ENCODE measurements at regions not wholly inside any gene's neighbourhood (a gene's known extent, or its start where the extent isn't known, plus 50 kb on each side); places are given as distances from the start of the nearest gene placed in this dataset.

DNA sequence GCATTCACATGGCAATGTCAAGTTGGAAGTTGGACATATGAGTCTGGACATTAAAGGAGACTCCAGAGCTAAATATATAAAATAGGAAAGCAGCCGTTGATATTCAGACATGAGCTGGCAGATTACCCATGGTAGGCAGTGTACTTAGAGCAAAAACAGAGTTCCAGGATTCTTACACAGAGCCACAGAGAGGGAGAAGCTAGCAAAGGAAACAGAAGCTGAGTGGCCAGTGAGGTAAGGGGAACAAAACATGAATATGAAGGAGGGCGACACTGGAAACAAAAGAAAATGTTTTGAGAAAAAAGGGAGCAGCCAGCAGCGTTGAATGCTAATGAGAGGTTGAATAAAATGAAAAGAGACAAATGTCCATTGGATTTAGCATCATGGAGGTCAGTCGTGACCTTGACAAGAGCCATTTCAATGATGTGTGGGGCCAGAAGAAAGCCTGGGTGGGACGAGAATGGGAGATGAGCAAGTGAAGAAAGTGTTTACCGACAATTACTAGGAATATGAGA, 198.4 kb downstream of the POU4F1 start:
- no peak for DNase-seq (ENCODE audit: low read depth)
- TF ChIP-seq, protein P1, sequence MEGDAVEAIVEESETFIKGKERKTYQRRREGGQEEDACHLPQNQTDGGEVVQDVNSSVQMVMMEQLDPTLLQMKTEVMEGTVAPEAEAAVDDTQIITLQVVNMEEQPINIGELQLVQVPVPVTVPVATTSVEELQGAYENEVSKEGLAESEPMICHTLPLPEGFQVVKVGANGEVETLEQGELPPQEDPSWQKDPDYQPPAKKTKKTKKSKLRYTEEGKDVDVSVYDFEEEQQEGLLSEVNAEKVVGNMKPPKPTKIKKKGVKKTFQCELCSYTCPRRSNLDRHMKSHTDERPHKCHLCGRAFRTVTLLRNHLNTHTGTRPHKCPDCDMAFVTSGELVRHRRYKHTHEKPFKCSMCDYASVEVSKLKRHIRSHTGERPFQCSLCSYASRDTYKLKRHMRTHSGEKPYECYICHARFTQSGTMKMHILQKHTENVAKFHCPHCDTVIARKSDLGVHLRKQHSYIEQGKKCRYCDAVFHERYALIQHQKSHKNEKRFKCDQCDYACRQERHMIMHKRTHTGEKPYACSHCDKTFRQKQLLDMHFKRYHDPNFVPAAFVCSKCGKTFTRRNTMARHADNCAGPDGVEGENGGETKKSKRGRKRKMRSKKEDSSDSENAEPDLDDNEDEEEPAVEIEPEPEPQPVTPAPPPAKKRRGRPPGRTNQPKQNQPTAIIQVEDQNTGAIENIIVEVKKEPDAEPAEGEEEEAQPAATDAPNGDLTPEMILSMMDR (IDR thresholded peaks at IDR 0.05; ENCODE audit: low read depth, low read length, missing control alignments) = no peak
- H3K4me3 ChIP-seq (ENCODE audit: low read depth, low read length) = no peak overlapping the region

DNA sequence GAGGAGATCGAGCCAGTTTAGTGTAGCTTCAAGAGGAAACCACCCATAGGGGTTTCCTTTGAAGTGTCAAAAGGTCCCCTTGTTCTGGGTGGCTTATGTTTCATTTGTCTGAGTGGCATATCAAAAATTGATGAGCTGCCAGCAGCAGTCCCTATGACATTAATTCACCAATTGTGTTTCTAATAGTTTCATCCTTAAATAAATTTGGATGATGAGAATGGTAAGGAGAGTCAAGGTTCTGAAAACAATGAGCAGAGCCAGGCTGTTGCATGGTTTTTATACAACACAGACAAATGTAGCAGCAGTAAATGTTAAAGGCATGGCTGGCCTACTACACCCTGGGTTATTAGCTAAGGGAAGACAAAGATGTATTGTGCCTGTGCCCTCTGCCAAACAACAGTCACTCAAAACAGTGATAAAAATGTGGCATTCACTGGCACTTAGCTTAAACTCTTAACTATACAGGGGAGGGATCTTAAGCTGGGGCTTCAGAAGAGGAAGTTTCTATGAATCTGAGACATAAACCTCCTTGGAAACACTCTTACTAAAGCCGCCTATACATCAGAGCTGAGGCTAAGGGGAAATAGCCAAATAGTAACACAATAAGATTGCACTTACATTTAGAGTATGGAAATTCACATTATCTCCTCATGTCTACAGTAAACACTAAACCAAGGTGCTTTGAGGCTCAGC, 200.5 kb downstream of the POU4F1 start:
- TF ChIP-seq, protein P1 (IDR thresholded peaks at IDR 0.05; ENCODE audit: low read depth, low read length, missing control alignments) = no peak
- DNase-seq (ENCODE audit: low read depth) = no peak

DNA sequence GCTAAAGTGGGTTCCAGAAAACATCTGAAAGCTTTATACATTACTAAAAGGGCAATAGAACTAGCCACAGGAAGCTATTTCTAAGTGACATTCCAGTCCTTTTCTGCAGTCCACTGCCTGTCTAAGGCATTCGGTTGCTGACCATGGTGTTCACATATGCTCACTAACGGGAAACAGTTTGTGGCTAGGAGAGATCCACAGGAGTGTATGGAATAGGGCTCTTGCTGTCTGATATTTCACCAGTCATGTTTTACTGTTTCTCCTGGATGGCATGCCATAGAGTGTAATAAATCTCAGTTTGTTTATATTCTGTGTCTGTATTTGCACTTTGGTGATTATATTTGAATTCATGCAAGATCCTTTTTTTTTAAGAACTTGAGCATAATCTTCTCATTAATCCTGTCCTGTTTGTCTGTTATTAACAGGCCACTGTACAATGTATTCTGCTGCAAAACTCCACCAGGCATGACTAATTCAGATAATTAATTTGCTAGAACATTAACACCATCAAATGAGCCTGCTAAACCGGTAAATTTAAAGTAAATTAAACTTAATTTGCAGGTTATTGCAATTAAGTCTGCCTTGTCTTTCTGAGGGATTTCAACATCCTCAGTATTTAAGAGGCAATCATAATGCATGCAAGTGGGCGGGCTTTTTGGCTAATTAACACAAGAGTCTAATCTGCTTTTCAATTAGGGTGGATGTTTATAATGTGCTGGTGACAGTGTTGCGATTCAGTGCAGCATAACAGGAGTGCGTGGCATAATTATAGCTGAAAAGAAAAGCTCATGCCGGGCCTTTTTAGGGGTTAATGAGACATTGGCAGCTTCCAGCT, 201.3 kb downstream of the POU4F1 start:
- no peak overlapping the region for H3K4me3 ChIP-seq (ENCODE audit: low read depth, low read length)
- no peak for DNase-seq (ENCODE audit: low read depth)
- TF ChIP-seq, protein P1 (IDR thresholded peaks at IDR 0.05; ENCODE audit: low read depth, low read length, missing control alignments) = no peak

More for the DNA sequence above, 200.5 kb downstream of the POU4F1 start:
- no peak overlapping the region for H3K4me3 ChIP-seq (ENCODE audit: low read depth, low read length)

DNA sequence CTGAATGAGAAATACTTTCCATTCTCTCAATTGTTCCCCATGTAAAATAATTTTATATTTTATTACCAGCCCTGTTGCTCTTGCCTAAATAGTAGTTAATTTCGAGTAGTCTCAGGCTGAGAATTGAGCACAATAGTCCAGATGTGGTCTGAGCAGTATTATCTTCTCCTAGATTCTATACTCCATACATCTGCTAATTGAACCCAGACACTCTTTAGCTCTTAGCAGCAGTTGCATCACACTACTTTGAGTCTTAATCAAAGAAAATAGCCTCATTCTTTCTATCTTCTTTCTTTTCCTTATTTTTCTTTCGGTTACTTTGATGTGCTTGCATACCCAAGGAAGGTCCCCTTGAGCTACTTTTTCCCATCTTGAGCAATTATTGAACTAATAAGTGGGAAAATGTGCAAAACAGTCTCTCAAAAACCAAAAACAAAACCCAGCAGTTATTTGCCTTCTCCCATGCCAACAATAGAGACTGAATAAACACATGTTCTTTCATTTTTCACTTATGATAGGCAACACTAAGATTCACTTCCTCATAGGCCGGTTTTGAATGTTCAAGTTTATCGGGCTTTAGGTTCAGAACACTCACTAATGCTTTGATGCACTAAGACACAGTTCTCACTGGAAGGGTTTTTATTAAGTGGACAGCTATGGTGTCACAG, 204.5 kb downstream of the POU4F1 start:
- peak; percentile 64 for DNase-seq (ENCODE audit: low read depth)
- TF ChIP-seq, protein P1 (IDR thresholded peaks at IDR 0.05; ENCODE audit: low read depth, low read length, missing control alignments) = no peak
- H3K4me3 ChIP-seq (ENCODE audit: low read depth, low read length) = no peak overlapping the region

DNA sequence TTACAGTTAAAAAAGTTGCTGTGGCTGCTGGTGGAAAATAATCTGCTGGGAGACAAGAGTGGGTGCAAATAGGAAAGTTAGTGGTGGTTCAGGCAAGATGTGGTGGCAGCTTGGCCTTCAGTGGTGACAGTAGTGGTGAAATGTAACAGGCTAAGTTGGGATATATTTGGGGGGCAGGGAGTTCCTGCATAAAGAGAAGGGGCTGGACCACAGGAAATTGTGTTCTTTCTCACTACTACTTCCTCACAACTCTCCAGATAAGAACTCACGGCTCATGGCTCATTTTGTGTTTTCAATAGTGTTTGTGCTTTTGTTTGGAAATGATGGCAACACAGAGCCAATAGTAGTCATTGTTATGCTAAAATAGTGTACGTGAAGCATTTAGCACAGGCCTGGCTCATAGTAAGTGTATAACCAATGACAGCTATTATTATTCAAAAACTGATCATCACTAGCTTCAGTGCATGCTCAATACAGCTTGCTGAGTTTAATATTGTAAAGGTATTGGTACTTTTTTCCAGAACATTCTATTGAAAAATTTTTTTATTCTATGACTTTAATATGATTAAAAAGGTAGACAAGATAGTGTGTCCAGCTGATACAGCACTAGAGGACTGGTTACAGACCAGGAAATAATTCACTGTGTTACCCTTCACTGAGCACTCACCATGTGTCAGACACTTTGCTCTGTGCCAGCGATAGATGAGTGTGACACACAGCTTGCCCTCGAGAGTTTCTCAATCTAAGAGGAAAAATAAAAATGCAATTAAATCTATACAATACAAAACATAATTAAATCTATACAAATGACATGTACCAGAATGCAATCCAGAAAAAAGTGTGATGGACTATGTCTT, 209.8 kb downstream of the POU4F1 start:
- TF ChIP-seq, protein P1 (IDR thresholded peaks at IDR 0.05; ENCODE audit: low read depth, low read length, missing control alignments) = no peak
- no peak for DNase-seq (ENCODE audit: low read depth)
- no peak overlapping the region for H3K4me3 ChIP-seq (ENCODE audit: low read depth, low read length)

DNA sequence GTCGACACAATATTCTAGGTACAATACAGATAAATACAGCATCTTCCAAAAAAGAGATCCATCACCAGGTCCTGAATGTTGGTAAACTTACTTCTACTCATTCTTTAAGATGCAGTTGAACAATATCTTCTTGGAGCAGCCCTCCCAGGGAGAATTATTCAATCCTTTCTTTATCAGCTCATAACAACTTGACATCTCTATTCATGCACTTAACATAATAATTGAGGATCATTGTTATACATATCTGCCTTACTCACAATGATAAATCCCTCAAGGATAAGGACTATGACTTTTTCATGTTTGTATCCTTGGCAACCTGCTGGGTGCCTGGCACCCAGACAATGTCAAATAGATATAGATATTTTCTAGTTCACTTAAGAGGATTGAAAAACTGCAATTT, 219.5 kb downstream of the POU4F1 start:
- H3K4me3 ChIP-seq (ENCODE audit: low read depth, low read length) = no peak overlapping the region
- DNase-seq (ENCODE audit: low read depth) = no peak
- TF ChIP-seq, protein P1 (IDR thresholded peaks at IDR 0.05; ENCODE audit: low read depth, low read length, missing control alignments) = no peak

Measured in GM12864 (cell line).